Duodenal mucosa (tissue), 2 donors: ENCODE measurements at regions not wholly inside any gene's neighbourhood (a gene's known extent, or its start where the extent isn't known, plus 50 kb on each side); places are given as distances from the start of the nearest gene placed in this dataset.

Experiments
- H3K27ac ChIP-seq: one replicate; pipeline ENCODE4 v1.7.0; 2013; ENCODE audit warnings: low read depth, low read length
- H3K27me3 ChIP-seq, 2 donors: one replicate each; pipeline ENCODE4 v1.7.0; 2013; ENCODE audit warnings: low read length in 2 of 2, control low read depth in 1 of 2; ENCODE audit not compliant: insufficient read depth in 2 of 2, control insufficient read depth in 1 of 2
- H3K36me3 ChIP-seq, 2 donors: one replicate each; pipeline ENCODE4 v1.7.0; 2013; ENCODE audit warnings: low read length in 2 of 2, control low read depth in 1 of 2; ENCODE audit not compliant: insufficient read depth in 2 of 2, control insufficient read depth in 1 of 2
- H3K4me1 ChIP-seq, 2 donors: one replicate each; pipeline ENCODE4 v1.7.0; 2013; ENCODE audit warnings: low read length in 2 of 2, control low read depth in 1 of 2; ENCODE audit not compliant: insufficient read depth in 2 of 2, control insufficient read depth in 1 of 2
- H3K4me3 ChIP-seq, 2 donors: one replicate each; pipeline ENCODE4 v1.7.0; 2013; ENCODE audit warnings: low read length in 2 of 2, low read depth in 1 of 2
- H3K9ac ChIP-seq, 2 donors: one replicate each; pipeline ENCODE4 v1.7.0; 2013; ENCODE audit warnings: low read length in 2 of 2, low read depth in 1 of 2
- H3K9me3 ChIP-seq, 2 donors: one replicate each; pipeline ENCODE4 v1.7.0; 2013; ENCODE audit warnings: low read length in 2 of 2, control low read depth in 1 of 2; ENCODE audit not compliant: control insufficient read depth in 1 of 2

DNA sequence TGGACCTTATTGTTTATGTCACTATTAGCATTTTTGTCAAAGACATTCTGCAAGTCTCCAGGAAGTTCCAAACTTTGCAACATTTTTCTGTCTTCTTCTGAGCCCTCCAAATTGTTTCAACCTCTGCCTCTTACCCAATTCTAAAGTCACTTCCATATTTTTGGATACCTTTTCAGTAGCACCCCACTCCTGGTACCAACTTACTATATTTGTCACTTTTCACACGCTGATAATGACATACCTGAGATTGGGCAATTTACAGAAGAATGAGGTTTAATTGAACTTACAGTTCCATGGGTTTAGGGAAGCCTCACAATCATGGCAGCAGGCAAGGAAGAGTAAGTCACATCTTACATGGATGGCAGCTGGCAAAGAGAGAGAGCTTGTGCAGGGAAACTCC lies 1206.5 kb upstream of the EPHA6 start:
- H3K9me3 ChIP-seq, result peaks cover 4 to 7% of the 10 kb centered on the region in 2 donors
- H3K4me3 ChIP-seq, result no peak overlapping the region
- H3K36me3 ChIP-seq, result no peaks in the 10 kb centered on the region
- H3K4me1 ChIP-seq, result no peaks in the 10 kb centered on the region
- H3K9ac ChIP-seq, result no peak overlapping the region
- no peak overlapping the region for H3K27ac ChIP-seq
- H3K27me3 ChIP-seq, result no peaks in the 10 kb centered on the region

DNA sequence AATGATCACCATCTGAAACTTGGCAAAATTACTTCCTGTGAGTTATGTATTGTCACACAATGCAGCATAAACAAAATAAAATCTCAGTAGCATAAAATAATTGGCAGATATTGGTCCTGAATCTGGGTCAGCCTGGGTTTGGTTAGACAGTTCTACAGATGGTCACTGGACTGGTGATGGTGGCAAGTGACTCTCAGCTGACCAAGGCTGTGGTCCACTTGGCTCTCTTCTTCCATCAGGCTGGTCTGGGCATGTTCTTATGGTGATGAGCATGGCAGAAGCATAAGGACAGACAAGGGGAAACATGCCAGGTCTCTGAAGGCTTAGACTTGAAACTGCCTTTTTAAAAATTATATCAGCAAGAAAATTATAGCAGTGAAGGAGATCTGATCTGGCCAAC lies 1205.0 kb upstream of the EPHA6 start:
- no peak overlapping the region for H3K9ac ChIP-seq
- H3K27ac ChIP-seq, result no peak overlapping the region
- H3K36me3 ChIP-seq, result no peaks in the 10 kb centered on the region
- H3K9me3 ChIP-seq, result peaks cover 4 to 7% of the 10 kb centered on the region in 2 donors
- no peaks in the 10 kb centered on the region for H3K4me1 ChIP-seq
- no peaks in the 10 kb centered on the region for H3K27me3 ChIP-seq
- H3K4me3 ChIP-seq, result no peak overlapping the region

DNA sequence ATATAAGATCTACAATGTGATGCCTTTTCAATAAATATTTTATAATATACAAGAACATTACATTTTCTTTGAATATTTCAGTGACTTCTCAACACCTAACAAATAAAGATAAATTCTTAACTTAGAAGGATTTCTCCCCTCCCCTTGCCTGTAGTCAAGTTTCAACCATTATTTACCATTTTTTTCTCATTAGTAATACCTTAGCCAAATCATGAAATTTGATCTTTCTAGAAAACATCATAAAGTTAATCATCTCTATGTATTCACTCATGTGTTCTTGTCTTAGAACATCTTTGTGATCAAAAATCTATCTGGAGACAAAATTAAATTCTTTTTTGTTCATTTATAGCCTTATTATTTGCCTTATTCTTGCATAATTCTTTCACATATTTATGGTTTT lies 1201.8 kb upstream of the EPHA6 start:
- H3K9me3 ChIP-seq, result peaks cover 3 to 4% of the 10 kb centered on the region in 2 donors
- no peak overlapping the region for H3K9ac ChIP-seq
- H3K36me3 ChIP-seq, result no peaks in the 10 kb centered on the region

DNA sequence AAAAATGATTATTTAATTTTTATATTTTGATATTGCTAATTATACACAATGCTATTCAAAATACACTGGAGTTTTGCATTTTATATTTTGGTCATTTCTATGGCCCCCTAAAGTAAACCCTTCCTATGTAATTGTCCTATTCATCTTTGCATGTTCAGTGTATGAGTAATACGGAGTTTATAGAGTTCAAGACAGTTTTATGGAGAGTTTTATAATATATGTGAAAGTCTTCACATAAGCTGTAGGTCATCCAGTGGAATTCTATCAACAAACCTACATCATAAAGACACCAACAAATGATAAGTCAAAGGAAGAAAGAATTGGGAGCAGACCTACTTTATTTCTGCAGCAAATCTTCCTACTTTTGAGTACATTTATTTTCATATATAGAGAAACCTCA lies 1200.4 kb upstream of the EPHA6 start:
- Histone ChIP-seq H3K9ac (no peak overlapping the region), H3K4me1 (no peaks in the 10 kb centered on the region), H3K27ac (no peak overlapping the region), H3K36me3 (no peaks in the 10 kb centered on the region), H3K27me3 (no peaks in the 10 kb centered on the region), H3K4me3 (no peak overlapping the region), H3K9me3 (no peaks in the 10 kb centered on the region)

More for the DNA sequence above, 1201.8 kb upstream of the EPHA6 start:
- Histone ChIP-seq H3K27me3 (no peaks in the 10 kb centered on the region), H3K4me1 (no peaks in the 10 kb centered on the region), H3K4me3 (no peak overlapping the region), H3K27ac (no peak overlapping the region)

- no peaks in the 10 kb centered on the region for H3K27me3 ChIP-seq
- no peak overlapping the region for H3K9ac ChIP-seq
- no peaks in the 10 kb centered on the region for H3K9me3 ChIP-seq
- H3K36me3 ChIP-seq, result no peaks in the 10 kb centered on the region
- no peaks in the 10 kb centered on the region for H3K4me1 ChIP-seq
- no peak overlapping the region for H3K4me3 ChIP-seq
- H3K27ac ChIP-seq, result no peak overlapping the region
Measured at GRCh38 chr3:95615592-95616310, 1198.6 kb upstream of the EPHA6 start.

GRCh38 chr3:95626107-95626506 lies 1188.3 kb upstream of the EPHA6 start:
- H3K9me3 ChIP-seq, result no peaks in the 10 kb centered on the region
- H3K9ac ChIP-seq, result no peak overlapping the region
- H3K27me3 ChIP-seq, result no peaks in the 10 kb centered on the region
- no peak overlapping the region for H3K27ac ChIP-seq
- H3K36me3 ChIP-seq, result no peaks in the 10 kb centered on the region
- no peak overlapping the region for H3K4me3 ChIP-seq
- H3K4me1 ChIP-seq, result no peaks in the 10 kb centered on the region

DNA sequence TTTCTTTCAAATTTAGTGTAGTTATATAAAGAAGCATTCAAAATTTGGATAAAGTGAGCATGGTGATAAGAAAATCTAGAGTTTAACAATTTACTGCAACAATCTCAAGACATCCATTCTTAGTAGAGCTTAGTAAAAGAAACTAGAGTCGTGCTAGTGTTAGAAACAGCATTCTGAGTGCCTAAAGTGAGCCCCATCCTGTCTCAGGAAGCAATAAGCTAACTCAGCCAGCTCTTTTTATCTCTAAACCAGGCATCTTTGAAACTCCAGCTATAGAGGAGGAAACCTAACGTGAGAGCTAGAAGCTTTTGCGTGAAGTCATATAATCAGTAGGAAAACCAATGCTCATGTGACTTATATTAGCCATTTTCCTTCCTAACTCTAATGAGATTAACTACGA lies 1187.1 kb upstream of the EPHA6 start:
- Histone ChIP-seq H3K9me3 (no peaks in the 10 kb centered on the region), H3K4me3 (no peak overlapping the region), H3K36me3 (no peaks in the 10 kb centered on the region), H3K27ac (no peak overlapping the region), H3K9ac (no peak overlapping the region), H3K4me1 (no peaks in the 10 kb centered on the region), H3K27me3 (no peaks in the 10 kb centered on the region)

DNA sequence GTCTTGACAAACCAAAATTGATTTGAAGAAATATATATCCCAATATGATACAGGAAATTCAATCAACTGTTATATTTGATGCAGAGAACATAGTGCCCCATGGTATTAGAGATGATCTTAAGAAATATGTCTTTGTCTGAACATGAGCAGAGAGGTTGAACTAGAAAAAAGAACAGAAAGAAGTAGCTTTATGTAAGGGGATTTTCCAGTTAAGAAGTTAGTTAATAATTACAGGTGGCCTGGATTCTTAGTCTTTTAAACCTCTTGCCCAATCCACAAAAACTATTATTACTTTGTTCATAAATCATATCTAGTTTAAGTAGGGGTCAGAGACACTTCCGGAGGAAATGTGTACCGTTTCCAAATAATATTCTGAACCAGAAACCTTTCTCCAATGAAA lies 1186.7 kb upstream of the EPHA6 start:
- Histone ChIP-seq H3K4me3 (no peak overlapping the region), H3K9me3 (no peaks in the 10 kb centered on the region), H3K27me3 (no peaks in the 10 kb centered on the region), H3K27ac (no peak overlapping the region), H3K9ac (no peak overlapping the region), H3K4me1 (no peaks in the 10 kb centered on the region), H3K36me3 (no peaks in the 10 kb centered on the region)

DNA sequence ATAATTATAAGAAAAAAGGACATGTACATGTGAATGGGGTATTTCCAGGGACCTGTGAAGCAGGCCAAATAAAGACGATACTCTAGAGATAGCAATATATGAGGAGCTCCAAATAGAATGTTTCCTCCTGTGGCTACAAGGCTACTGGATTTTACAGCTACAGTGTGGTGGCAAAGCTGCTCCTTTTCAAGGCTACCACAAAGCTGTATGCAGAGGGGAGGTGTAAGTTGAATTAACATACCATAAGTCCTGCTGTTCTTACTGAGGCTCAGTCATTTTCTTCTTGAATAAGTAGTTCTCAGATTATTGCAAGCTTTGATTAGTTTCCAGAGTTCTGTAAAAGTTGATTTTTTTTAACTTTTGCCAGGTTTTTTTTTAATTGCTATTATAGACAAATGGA lies 1184.6 kb upstream of the EPHA6 start:
- Histone ChIP-seq H3K9ac (no peak overlapping the region), H3K9me3 (no peaks in the 10 kb centered on the region), H3K36me3 (no peaks in the 10 kb centered on the region), H3K4me3 (no peak overlapping the region), H3K27me3 (no peaks in the 10 kb centered on the region), H3K27ac (no peak overlapping the region), H3K4me1 (no peaks in the 10 kb centered on the region)

DNA sequence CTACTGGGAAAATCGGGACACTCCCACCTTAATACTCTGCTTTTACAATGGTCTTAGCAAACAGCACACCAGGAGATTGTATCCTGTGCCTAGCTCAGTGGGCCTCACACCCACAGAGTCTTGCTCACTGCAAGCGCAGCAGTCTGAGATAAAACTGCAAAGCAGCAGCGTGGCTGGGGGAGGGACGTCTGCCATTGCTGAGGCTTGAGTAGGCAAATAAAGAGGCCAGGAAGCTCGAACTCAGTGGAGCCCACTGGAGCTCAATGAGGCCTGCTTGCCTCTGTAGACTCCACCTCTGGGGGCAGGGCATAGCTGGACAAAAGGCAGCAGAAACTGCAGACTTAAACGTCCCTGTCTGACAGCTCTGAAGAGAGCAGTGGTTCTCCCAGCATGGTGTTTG lies 1169.1 kb upstream of the EPHA6 start:
- Histone ChIP-seq H3K4me3 (no peak overlapping the region), H3K4me1 (no peaks in the 10 kb centered on the region), H3K27ac (no peak overlapping the region), H3K9me3 (peaks cover 4 to 10% of the 10 kb centered on the region in 2 donors), H3K36me3 (no peaks in the 10 kb centered on the region), H3K9ac (no peak overlapping the region), H3K27me3 (no peaks in the 10 kb centered on the region)
